ENCODE measurements at regions not wholly inside any gene's neighbourhood (a gene's known extent, or its start where the extent isn't known, plus 50 kb on each side); places are given as distances from the start of the nearest gene placed in this dataset.

DNA sequence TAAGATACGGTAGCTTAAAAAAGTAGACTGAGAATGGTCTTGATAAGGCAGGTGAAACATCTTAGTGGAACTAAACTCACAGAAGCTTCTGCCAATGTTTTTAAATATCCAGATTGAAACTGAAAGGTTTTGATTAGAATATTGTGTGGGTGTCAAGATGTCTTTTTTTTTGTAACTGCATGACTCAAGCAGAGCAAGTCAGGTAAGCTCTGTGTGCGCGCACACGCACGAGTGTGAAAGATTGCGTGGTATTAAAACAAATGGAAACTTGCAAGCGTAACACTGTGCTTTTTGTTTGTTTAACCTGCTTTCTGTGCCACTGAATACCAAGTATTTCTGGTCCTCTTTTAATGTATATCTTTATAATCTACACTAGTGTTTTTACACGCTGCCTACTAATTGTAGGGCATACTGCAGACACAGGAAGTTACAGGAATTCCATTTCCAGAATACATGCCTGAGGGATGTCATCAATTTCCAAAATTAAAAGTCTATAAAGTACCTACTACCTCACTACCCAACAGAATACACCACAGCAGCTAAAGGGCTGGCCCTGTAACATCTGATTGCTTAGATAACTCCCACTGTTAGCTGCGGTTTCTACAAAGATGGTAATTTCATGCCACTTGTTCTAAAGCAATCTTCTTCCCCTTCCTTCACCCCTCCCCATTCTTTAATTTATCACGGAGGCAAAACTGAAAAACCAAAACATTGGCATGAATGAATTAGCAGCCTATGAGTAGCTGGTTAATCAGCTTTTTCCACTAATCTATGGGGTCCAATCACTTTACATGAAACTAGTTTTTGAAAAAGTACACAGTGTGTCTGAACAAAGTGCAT lies 472.8 kb downstream of the SHQ1 start:
- no peaks in the 10 kb centered on the region for H3K9me3 ChIP-seq (replicated peaks; ENCODE audit: control insufficient read depth, low read depth, low read length)
- no peaks in the 10 kb centered on the region for H3K27me3 ChIP-seq (ENCODE audit: control insufficient read depth, insufficient read depth, low read length)
- H3K4me1 ChIP-seq (ENCODE audit: control insufficient read depth, insufficient read depth, low read length) = no peaks in the 10 kb centered on the region
- peaks cover 7% of the 10 kb centered on the region for H3K36me3 ChIP-seq (ENCODE audit: control insufficient read depth, insufficient read depth, low read length)
- no peak overlapping the region for H3K27ac ChIP-seq (ENCODE audit: low read length)
- DNase-seq = no peak
- H3K4me3 ChIP-seq (ENCODE audit: low read length) = no peak overlapping the region
- WGBS (ENCODE audit: insufficient coverage) = 88% methylated on average over 5 of the region's 10 CpGs

DNA sequence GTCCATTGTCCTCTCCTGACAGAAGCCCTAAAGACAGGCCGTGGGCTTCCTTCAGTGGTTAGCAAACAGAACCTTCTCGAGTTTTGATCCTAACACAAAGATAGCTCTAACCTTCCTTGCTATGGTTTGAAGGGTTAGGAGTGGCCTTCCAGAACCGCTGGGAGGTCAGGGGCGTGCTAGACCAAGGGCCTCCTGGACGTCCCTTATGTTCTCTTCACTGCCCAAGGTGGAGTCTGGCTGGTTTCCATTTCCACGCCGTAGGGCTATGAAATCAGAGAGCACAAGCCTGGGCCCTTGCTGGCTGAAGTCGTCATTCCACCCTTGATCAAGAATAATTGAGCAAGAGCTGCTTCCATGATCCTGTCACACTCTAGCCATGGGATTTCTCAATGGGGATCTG lies 475.1 kb downstream of the SHQ1 start:
- H3K4me3 ChIP-seq (ENCODE audit: low read length) = no peak overlapping the region
- H3K36me3 ChIP-seq (ENCODE audit: control insufficient read depth, insufficient read depth, low read length) = peaks cover 2% of the 10 kb centered on the region
- H3K4me1 ChIP-seq (ENCODE audit: control insufficient read depth, insufficient read depth, low read length) = no peaks in the 10 kb centered on the region
- H3K9me3 ChIP-seq (replicated peaks; ENCODE audit: control insufficient read depth, low read depth, low read length) = no peaks in the 10 kb centered on the region
- 90% methylated on average over 6 of the region's 8 CpGs for WGBS (ENCODE audit: insufficient coverage)
- no peak for DNase-seq
- H3K27me3 ChIP-seq (ENCODE audit: control insufficient read depth, insufficient read depth, low read length) = no peaks in the 10 kb centered on the region
- H3K27ac ChIP-seq (ENCODE audit: low read length) = no peak overlapping the region

GRCh38 chr3:72372161-72372560 lies 476.1 kb downstream of the SHQ1 start:
- H3K4me1 ChIP-seq (ENCODE audit: control insufficient read depth, insufficient read depth, low read length) = no peaks in the 10 kb centered on the region
- 75% methylated on average over 2 of the region's 3 CpGs for WGBS (ENCODE audit: insufficient coverage)

GRCh38 chr3:72371431-72371830 lies 476.8 kb downstream of the SHQ1 start:
- WGBS (ENCODE audit: insufficient coverage) = 100% methylated on average over 2 of the region's 7 CpGs

More at GRCh38 chr3:72372161-72372560, 476.1 kb downstream of the SHQ1 start:
- Histone ChIP-seq H3K4me3 (ENCODE audit: low read length) (no peak overlapping the region), H3K36me3 (ENCODE audit: control insufficient read depth, insufficient read depth, low read length) (no peaks in the 10 kb centered on the region), H3K27me3 (ENCODE audit: control insufficient read depth, insufficient read depth, low read length) (no peaks in the 10 kb centered on the region), H3K9me3 (replicated peaks; ENCODE audit: control insufficient read depth, low read depth, low read length) (no peaks in the 10 kb centered on the region), H3K27ac (ENCODE audit: low read length) (no peak overlapping the region)
- DNase-seq = no peak

DNA sequence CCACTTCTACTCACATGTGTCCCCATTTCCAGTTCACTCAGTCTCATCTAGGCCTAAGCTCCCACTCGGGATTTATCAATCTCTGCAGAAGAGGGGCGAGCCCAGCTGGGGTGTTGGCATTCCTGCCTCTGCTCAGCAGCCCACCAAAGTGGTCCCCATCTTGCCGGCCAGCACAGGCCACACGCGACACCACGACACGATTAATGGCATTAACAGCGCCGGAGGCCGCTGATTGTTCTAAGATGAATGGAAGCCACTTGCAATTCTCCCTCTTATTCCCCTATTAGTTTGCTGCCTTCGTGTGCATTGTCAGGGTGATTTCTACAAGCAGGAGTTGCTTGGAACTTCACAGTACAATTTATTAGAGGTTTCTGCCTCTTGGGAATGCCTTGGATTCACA lies 477.3 kb downstream of the SHQ1 start:
- H3K27ac ChIP-seq (ENCODE audit: low read length) = no peak overlapping the region
- H3K4me3 ChIP-seq (ENCODE audit: low read length) = no peak overlapping the region
- no peaks in the 10 kb centered on the region for H3K27me3 ChIP-seq (ENCODE audit: control insufficient read depth, insufficient read depth, low read length)
- H3K9me3 ChIP-seq (replicated peaks; ENCODE audit: control insufficient read depth, low read depth, low read length) = no peaks in the 10 kb centered on the region
- no peak for DNase-seq
- H3K36me3 ChIP-seq (ENCODE audit: control insufficient read depth, insufficient read depth, low read length) = no peaks in the 10 kb centered on the region
- 96% methylated on average over 5 of the region's 11 CpGs for WGBS (ENCODE audit: insufficient coverage)
- no peaks in the 10 kb centered on the region for H3K4me1 ChIP-seq (ENCODE audit: control insufficient read depth, insufficient read depth, low read length)

More at GRCh38 chr3:72371431-72371830, 476.8 kb downstream of the SHQ1 start:
- no peak overlapping the region for H3K27ac ChIP-seq (ENCODE audit: low read length)
- no peaks in the 10 kb centered on the region for H3K9me3 ChIP-seq (replicated peaks; ENCODE audit: control insufficient read depth, low read depth, low read length)
- no peaks in the 10 kb centered on the region for H3K4me1 ChIP-seq (ENCODE audit: control insufficient read depth, insufficient read depth, low read length)
- H3K4me3 ChIP-seq (ENCODE audit: low read length) = no peak overlapping the region
- H3K27me3 ChIP-seq (ENCODE audit: control insufficient read depth, insufficient read depth, low read length) = no peaks in the 10 kb centered on the region
- H3K36me3 ChIP-seq (ENCODE audit: control insufficient read depth, insufficient read depth, low read length) = no peaks in the 10 kb centered on the region
- DNase-seq = no peak

GRCh38 chr3:72369681-72370080 lies 478.6 kb downstream of the SHQ1 start:
- H3K27me3 ChIP-seq (ENCODE audit: control insufficient read depth, insufficient read depth, low read length) = no peaks in the 10 kb centered on the region
- no peaks in the 10 kb centered on the region for H3K9me3 ChIP-seq (replicated peaks; ENCODE audit: control insufficient read depth, low read depth, low read length)
- no peak overlapping the region for H3K27ac ChIP-seq (ENCODE audit: low read length)
- DNase-seq = no peak
- no peaks in the 10 kb centered on the region for H3K36me3 ChIP-seq (ENCODE audit: control insufficient read depth, insufficient read depth, low read length)
- no peaks in the 10 kb centered on the region for H3K4me1 ChIP-seq (ENCODE audit: control insufficient read depth, insufficient read depth, low read length)
- 100% methylated on average over 1 of the region's 6 CpGs for WGBS (ENCODE audit: insufficient coverage)
- no peak overlapping the region for H3K4me3 ChIP-seq (ENCODE audit: low read length)

DNA sequence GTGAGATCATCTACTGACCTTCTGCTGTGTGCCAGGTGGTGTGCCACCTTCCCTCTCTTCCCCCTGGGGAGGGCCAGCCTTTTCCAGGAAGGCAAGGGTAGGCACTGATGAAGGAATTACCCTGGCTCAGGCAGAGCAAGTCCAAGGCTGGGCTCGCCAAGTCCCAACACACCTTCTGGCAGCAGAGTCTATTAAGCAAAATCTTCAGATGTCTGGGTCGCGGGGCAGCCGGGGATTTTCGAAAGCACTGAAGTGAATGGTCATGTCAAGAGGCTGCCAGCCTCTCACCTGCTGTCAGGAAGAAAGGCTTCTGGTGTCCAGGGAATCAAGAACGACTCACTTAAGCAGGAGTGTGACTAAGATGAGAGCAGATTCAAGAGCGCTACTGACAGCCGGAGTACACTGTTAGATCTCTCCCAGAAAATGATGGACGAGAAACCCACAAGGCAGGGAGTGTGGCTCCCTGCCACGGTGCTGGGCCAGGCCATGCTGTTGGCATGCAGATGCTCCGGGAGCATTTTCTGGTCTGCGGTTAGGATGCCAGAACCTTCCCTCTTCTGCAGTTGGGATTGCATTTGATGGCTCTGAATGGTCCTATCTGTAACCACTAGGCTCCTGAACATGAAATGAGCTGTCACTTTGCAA lies 479.8 kb downstream of the SHQ1 start:
- Histone ChIP-seq H3K4me1 (ENCODE audit: control insufficient read depth, insufficient read depth, low read length) (no peaks in the 10 kb centered on the region), H3K4me3 (ENCODE audit: low read length) (no peak overlapping the region), H3K27me3 (ENCODE audit: control insufficient read depth, insufficient read depth, low read length) (no peaks in the 10 kb centered on the region), H3K36me3 (ENCODE audit: control insufficient read depth, insufficient read depth, low read length) (no peaks in the 10 kb centered on the region), H3K9me3 (replicated peaks; ENCODE audit: control insufficient read depth, low read depth, low read length) (no peaks in the 10 kb centered on the region), H3K27ac (ENCODE audit: low read length) (no peak overlapping the region)
- DNase-seq = no peak
- WGBS (ENCODE audit: insufficient coverage) = 69% methylated on average over 12 of the region's 12 CpGs

DNA sequence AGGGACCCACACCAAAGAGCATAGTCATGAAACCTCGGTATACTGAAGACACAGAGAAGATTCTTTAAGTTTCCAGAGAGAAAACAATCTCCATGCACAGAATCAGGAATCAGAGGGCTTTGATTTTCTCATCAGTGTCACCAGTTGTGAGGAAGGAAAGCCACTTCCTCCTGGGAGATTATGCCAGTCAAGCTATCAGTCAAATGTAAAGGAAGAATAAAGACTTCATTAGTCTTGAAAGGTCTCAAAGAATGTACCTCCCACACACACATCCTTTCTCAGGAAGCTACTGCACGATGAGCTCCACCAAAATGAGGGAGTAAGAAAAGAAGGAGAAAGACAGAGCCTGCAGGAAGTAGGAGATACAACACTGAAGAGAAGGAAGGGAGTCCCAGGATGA lies 486.3 kb downstream of the SHQ1 start:
- H3K4me3 ChIP-seq (ENCODE audit: low read length) = no peak overlapping the region
- WGBS (ENCODE audit: insufficient coverage) = 100% methylated on average over 1 of the region's 2 CpGs
- H3K27ac ChIP-seq (ENCODE audit: low read length) = no peak overlapping the region
- peaks cover 4% of the 10 kb centered on the region for H3K27me3 ChIP-seq (ENCODE audit: control insufficient read depth, insufficient read depth, low read length)
- no peaks in the 10 kb centered on the region for H3K36me3 ChIP-seq (ENCODE audit: control insufficient read depth, insufficient read depth, low read length)
- H3K4me1 ChIP-seq (ENCODE audit: control insufficient read depth, insufficient read depth, low read length) = no peaks in the 10 kb centered on the region
- no peaks in the 10 kb centered on the region for H3K9me3 ChIP-seq (replicated peaks; ENCODE audit: control insufficient read depth, low read depth, low read length)
- no peak for DNase-seq

GRCh38 chr3:72359743-72360142 lies 488.5 kb downstream of the SHQ1 start:
- H3K36me3 ChIP-seq (ENCODE audit: control insufficient read depth, insufficient read depth, low read length) = no peaks in the 10 kb centered on the region
- H3K27me3 ChIP-seq (ENCODE audit: control insufficient read depth, insufficient read depth, low read length) = peaks cover 4% of the 10 kb centered on the region
- no peaks in the 10 kb centered on the region for H3K9me3 ChIP-seq (replicated peaks; ENCODE audit: control insufficient read depth, low read depth, low read length)
- H3K4me3 ChIP-seq (ENCODE audit: low read length) = no peak overlapping the region
- no peak overlapping the region for H3K27ac ChIP-seq (ENCODE audit: low read length)
- no CpG with 5 or more reads among the region's 1 CpG for WGBS (ENCODE audit: insufficient coverage)
- H3K4me1 ChIP-seq (ENCODE audit: control insufficient read depth, insufficient read depth, low read length) = no peaks in the 10 kb centered on the region
- DNase-seq = no peak

DNA sequence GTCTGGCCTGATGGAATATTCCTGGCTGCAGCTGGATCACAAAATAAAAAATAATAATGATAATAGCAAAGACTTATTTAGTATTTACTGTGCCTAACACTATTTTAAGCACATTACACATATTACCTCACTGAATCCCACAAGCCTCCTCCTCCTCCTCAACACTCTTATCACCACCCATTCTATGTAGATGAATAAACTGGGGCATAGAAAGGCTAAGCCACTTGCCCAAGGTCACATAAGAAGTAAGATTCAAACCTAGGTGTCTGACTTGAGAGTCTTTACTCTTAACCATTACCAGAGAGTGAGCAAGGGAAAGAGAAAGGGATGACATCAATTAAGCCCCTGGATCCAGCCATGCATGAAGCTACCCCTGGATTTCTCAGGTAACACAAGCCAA lies 493.1 kb downstream of the SHQ1 start:
- peaks cover 3% of the 10 kb centered on the region for H3K27me3 ChIP-seq (ENCODE audit: control insufficient read depth, insufficient read depth, low read length)
- no peak overlapping the region for H3K27ac ChIP-seq (ENCODE audit: low read length)
- no peaks in the 10 kb centered on the region for H3K4me1 ChIP-seq (ENCODE audit: control insufficient read depth, insufficient read depth, low read length)
- no peaks in the 10 kb centered on the region for H3K36me3 ChIP-seq (ENCODE audit: control insufficient read depth, insufficient read depth, low read length)
- H3K4me3 ChIP-seq (ENCODE audit: low read length) = no peak overlapping the region
- no peaks in the 10 kb centered on the region for H3K9me3 ChIP-seq (replicated peaks; ENCODE audit: control insufficient read depth, low read depth, low read length)
- no peak for DNase-seq

Measured in muscle of leg (tissue), 3 donors.